Adrenal gland (tissue), 5 donors: ENCODE measurements at regions not wholly inside any gene's neighbourhood (a gene's known extent, or its start where the extent isn't known, plus 50 kb on each side); places are given as distances from the start of the nearest gene placed in this dataset.

Experiments
- POLR2A ChIP-seq, 2 donors: fragments of 450-650 bp; IDR thresholded peaks; one replicate each; pipeline ENCODE4 v1.6.1; 2017; ENCODE audit warnings: antibody characterized with exemption in 2 of 2, mild to moderate bottlenecking in 2 of 2, moderate library complexity in 1 of 2
- TF ChIP-seq, protein P1 (sequence below), 6 experiments: fragments of 450-650 bp in 4 of 6; fragments of 200-600 bp in 2 of 6; sonication (generic) in 1 of 6; IDR thresholded peaks; 1 replicate in 5 of 6; 2 replicates in 1 of 6; pipeline versions ENCODE4 v1.5.1 to v1.8.0; 2016 to 2021; ENCODE audit warnings: antibody characterized with exemption in 6 of 6, mild to moderate bottlenecking in 2 of 6, moderate library complexity in 1 of 6
- donor health status: DM: no; HTN: no; CAD: no.

DNA sequence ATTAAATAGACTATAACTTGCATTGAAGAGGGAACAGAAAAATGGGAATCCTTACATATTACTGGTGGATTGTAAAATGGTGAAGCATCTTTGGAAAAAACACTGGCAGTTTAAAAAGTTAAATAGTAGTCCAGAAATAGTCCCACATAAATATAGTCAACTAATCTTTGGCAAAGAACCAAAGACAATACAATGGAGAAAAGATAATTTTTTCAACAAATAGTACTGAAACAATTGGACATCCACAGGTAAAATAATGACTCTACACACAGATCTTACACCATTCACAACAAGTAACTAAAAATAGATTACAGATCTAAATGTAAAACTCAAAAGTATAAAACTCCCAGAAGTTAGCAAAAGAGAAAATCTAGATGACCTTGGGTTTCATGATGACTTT lies 259.1 kb upstream of the CEP162 start:
- TF ChIP-seq, protein P1, sequence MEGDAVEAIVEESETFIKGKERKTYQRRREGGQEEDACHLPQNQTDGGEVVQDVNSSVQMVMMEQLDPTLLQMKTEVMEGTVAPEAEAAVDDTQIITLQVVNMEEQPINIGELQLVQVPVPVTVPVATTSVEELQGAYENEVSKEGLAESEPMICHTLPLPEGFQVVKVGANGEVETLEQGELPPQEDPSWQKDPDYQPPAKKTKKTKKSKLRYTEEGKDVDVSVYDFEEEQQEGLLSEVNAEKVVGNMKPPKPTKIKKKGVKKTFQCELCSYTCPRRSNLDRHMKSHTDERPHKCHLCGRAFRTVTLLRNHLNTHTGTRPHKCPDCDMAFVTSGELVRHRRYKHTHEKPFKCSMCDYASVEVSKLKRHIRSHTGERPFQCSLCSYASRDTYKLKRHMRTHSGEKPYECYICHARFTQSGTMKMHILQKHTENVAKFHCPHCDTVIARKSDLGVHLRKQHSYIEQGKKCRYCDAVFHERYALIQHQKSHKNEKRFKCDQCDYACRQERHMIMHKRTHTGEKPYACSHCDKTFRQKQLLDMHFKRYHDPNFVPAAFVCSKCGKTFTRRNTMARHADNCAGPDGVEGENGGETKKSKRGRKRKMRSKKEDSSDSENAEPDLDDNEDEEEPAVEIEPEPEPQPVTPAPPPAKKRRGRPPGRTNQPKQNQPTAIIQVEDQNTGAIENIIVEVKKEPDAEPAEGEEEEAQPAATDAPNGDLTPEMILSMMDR (IDR thresholded peaks at IDR 0.05), result no peak
- no peak for TF ChIP-seq POLR2A (IDR thresholded peaks at IDR 0.05)
